AG04450 (cell line): ENCODE measurements at regions not wholly inside any gene's neighbourhood (a gene's known extent, or its start where the extent isn't known, plus 50 kb on each side); places are given as distances from the start of the nearest gene placed in this dataset.

ENCODE experiments used
- CTCF ChIA-PET: fragments of 300-600, 350-600 bp; formaldehyde crosslinking; extraction: SDS; loops from one replicate; lab custom pipeline; 2022; ENCODE audit warnings: antibody characterized with exemption, inconsistent platforms; lab: Charles Lee
- POLR2A ChIA-PET: fragments of 350-600 bp; formaldehyde crosslinking; extraction: SDS; loops from one replicate; lab custom pipeline; 2021; ENCODE audit warnings: antibody characterized with exemption, inconsistent platforms; lab: Yijun Ruan, JAX
- DNase-seq: peaks from one replicate; pipeline ENCODE4 v3.0.0-alpha.2; 2011; ENCODE audit warnings: low read depth, low spot score
- H3K27ac ChIP-seq: one replicate; pipeline ENCODE4 v1.5.1; 2012; ENCODE audit warnings: low read depth, low read length, control low read depth
- H3K27me3 ChIP-seq: one replicate; pipeline ENCODE4 v1.6.0; 2012; ENCODE audit warnings: low read length; ENCODE audit not compliant: control insufficient read depth, insufficient read depth
- H3K4me3 ChIP-seq: 2 replicates; pipeline ENCODE4 v1.5.1; 2011; ENCODE audit warnings: mild to moderate bottlenecking, low read depth, low read length, control low read depth
- H3K9me3 ChIP-seq: 2 replicates; pipeline ENCODE4 v1.5.1; 2012; ENCODE audit warnings: low read length; ENCODE audit not compliant: control insufficient read depth, insufficient read depth
- TF ChIP-seq, protein P1 (sequence below): IDR thresholded peaks from 2 replicates; pipeline ENCODE4 v1.5.1; 2011; ENCODE audit warnings: low read depth, low read length, control low read depth, inconsistent platforms

DNA sequence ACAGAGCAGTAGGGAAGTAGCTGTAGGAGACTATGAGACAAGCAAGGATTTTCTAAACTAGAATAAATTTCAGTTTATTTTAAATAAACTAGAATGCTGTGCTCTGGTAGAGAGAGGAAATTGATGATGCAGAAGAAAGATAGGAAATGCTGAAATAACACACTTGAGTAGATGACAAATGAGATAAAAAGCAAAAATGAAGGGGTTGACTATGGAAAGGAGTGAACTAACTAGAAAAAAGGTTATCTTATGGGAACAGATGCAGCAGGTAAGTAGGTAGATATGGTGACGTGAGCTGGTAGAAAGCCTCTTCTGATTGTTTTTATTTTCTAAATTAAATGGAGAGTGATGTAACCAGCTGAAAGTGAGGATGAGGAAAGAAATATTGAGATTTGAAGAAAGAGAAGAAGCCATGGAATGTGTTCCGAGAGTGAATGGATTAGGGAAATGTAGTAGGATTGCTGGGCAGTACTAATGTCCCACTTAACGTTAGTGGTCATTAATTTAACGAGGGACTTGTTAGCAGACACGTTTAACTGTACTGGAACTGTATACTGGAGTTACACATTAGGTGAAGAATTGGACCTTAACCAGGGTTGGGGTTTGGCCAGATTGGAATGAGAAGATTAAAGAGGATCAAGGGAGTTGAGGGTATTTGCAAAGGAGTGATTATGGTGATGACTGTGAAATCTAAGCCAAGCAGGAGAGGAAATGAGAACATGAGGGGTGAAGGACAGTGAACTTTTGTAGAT is 196.5 kb downstream of the TANC2 start:
- CTCF ChIA-PET = interaction anchor here (1.3 kb wide), 1 partner anchor 450 kb away, joined by 3 read pairs; no protein-coding TSS in a partner anchor

DNA sequence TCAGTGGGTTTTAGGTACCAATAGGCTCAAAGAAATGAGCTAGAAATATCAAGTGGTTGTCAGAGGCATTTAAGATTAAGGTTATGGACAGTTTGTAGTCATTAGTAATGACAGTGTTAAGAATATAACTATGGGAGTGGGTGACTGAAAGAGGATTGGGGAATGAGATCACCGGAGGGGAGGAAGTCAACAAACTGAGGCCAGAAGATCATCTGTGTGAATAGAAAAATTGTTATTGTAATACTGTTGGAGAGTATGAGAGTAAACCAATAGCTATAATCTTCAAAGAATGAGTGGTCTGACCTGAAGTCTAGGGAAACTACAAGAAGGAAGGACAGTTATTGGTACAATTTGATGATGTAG is 197.1 kb downstream of the TANC2 start:
- ChIA-PET POLR2A (no interaction called here), CTCF (interaction anchor here (1.3 kb wide), 1 partner anchor 449 kb away, joined by 3 read pairs; no protein-coding TSS in a partner anchor)
- no peak for DNase-seq
- no peaks in the 10 kb centered on the region for H3K9me3 ChIP-seq
- H3K27ac ChIP-seq = no peak overlapping the region
- H3K4me3 ChIP-seq = no peak overlapping the region
- TF ChIP-seq, protein P1, sequence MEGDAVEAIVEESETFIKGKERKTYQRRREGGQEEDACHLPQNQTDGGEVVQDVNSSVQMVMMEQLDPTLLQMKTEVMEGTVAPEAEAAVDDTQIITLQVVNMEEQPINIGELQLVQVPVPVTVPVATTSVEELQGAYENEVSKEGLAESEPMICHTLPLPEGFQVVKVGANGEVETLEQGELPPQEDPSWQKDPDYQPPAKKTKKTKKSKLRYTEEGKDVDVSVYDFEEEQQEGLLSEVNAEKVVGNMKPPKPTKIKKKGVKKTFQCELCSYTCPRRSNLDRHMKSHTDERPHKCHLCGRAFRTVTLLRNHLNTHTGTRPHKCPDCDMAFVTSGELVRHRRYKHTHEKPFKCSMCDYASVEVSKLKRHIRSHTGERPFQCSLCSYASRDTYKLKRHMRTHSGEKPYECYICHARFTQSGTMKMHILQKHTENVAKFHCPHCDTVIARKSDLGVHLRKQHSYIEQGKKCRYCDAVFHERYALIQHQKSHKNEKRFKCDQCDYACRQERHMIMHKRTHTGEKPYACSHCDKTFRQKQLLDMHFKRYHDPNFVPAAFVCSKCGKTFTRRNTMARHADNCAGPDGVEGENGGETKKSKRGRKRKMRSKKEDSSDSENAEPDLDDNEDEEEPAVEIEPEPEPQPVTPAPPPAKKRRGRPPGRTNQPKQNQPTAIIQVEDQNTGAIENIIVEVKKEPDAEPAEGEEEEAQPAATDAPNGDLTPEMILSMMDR = no peak
- no peaks in the 10 kb centered on the region for H3K27me3 ChIP-seq

More for the DNA sequence above, 196.5 kb downstream of the TANC2 start:
- no peak for DNase-seq
- Histone ChIP-seq H3K27ac (no peak overlapping the region), H3K4me3 (no peak overlapping the region), H3K9me3 (no peaks in the 10 kb centered on the region), H3K27me3 (no peaks in the 10 kb centered on the region)
- TF ChIP-seq, protein P1 = no peak
- POLR2A ChIA-PET = no interaction called here

DNA sequence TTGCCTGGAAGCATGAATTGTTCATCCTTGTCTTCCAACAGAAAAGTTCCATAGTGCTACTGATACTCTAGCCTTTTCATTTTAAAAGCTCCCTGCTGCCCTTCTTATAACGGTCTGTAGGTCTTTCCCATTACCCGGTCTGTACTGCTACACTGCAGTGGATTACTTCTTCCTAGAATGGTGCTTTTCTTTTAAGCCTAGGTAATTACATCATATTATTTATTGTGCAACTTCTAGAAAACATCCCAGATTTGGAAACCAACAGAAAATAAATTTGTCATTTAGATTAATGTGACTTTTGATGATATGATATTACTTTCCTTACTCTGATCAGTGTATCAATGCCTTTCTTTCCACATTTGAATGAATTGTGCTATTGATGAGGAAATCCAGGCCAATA is 199.4 kb downstream of the TANC2 start:
- POLR2A ChIA-PET = no interaction called here

GRCh38 chr17:63170795-63171194 is 204.8 kb downstream of the TANC2 start:
- H3K27ac ChIP-seq = no peak overlapping the region
- TF ChIP-seq, protein P1 = no peak
- no peaks in the 10 kb centered on the region for H3K27me3 ChIP-seq
- CTCF ChIA-PET = no interaction called here
- H3K9me3 ChIP-seq = no peaks in the 10 kb centered on the region
- H3K4me3 ChIP-seq = no peak overlapping the region
- no peak for DNase-seq
- POLR2A ChIA-PET = no interaction called here

More for the DNA sequence above, 199.4 kb downstream of the TANC2 start:
- DNase-seq = no peak
- Histone ChIP-seq H3K27ac (no peak overlapping the region), H3K4me3 (no peak overlapping the region), H3K27me3 (no peaks in the 10 kb centered on the region), H3K9me3 (no peaks in the 10 kb centered on the region)
- TF ChIP-seq, protein P1 = no peak
- CTCF ChIA-PET = no interaction called here

DNA sequence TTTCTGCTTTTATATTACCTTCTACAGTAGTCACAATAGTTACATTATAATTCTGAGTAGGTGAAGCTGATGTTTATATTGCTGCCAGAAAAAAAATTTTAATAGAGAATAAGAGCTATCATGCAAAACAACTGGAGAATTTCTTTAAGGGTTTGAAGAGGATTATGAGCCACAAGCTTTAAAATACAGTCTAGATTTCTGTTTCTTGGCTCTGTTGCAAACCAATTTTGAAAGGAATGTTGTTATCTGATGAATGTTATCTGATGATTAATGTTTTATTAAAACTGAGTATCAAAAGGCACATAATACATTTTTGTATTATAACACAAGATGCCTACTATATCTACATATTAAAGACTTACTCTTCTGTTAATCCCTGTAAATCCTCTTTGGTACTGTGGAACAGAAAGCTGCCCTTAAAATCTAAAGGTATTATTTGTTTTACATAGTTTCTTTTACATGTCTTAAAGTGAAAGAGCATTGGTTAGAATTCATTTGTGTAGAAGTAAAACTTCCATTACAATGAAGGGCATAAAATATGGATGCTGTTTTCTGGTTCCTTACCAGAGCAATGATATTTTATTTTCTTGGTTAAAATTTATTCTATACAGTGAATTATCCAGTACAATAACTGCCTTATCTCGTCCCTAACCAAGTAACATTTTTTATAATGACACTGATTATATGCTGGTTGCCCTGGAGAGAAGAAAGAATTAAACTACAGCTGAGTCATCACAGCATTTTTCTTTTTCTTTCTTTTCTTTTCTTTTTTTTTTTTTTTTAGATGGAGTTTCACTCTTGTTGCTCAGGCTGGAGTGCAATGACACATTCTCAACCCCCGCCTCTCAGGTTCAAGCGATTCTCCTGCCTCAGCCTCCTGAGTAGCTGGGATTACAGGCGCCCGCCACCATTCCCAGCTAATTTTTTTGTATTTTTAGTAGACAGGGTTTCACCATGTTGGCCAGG is 205.7 kb downstream of the TANC2 start:
- H3K4me3 ChIP-seq = no peak overlapping the region
- TF ChIP-seq, protein P1 = no peak
- no peaks in the 10 kb centered on the region for H3K27me3 ChIP-seq
- DNase-seq = peak; percentile 7
- no peak overlapping the region for H3K27ac ChIP-seq
- no peaks in the 10 kb centered on the region for H3K9me3 ChIP-seq
- ChIA-PET CTCF (no interaction called here), POLR2A (no interaction called here)
